Stimulated activated CD8-positive, alpha-beta memory T cell treated with anti-CD3 and anti-CD28 coated beads, Interleukin-12 subunit alpha, Interleukin-12 subunit beta, amount 100 ng/mL, for 4 hours (primary cell): ENCODE measurements at regions not wholly inside any gene's neighbourhood (a gene's known extent, or its start where the extent isn't known, plus 50 kb on each side); places are given as distances from the start of the nearest gene placed in this dataset.
"Not testable (repeated sequence)": the region's sequence is repeated elsewhere in the genome, so short reads cannot be mapped to it uniquely, and the experiment has no call there.

Source experiments
- DNase-seq: peaks from one replicate; pipeline ENCODE4 v3.0.0-alpha.2; 2020; ENCODE audit warnings: low read depth

DNA sequence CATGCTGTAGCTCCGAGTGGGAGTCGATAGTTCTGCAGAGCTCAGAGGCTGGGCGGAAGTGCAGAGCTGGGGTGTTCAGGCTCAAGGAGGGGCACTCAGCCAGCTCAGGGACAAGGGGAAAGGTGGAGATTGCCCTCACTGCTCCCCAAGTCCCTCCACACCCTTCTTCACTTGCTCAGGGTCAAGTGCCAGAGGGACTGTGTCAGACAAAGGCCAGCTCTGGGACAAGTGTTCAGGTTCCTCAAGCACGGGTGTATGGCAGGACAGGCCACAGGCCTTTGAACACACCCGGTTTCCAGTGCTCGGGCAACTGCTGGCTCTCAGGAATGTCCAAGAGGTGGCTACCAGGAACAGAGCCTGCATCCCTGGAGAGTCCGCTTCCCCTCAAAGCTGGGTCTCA, 293.0 kb upstream of the PODXL start:
- DNase-seq: no peak

DNA sequence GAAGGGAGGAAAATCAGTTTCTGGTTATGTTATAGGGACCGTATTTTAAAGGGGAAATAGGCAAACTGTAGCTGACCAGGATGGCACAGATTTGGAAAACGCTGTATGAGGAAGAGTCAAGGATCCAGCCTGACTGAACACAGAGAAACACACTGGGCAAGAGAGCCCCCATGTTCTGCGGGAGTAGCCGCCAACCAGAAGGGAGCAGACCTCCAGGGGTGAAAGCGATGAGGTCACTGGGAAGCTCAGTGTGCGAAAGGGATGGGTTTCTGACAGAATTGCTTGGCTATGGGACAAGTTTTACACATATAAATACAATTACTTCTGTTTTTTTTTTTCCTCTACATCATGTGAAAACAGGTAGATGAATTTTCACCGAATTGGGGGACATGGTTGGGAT, 291.6 kb upstream of the PODXL start:
- DNase-seq: no peak

DNA sequence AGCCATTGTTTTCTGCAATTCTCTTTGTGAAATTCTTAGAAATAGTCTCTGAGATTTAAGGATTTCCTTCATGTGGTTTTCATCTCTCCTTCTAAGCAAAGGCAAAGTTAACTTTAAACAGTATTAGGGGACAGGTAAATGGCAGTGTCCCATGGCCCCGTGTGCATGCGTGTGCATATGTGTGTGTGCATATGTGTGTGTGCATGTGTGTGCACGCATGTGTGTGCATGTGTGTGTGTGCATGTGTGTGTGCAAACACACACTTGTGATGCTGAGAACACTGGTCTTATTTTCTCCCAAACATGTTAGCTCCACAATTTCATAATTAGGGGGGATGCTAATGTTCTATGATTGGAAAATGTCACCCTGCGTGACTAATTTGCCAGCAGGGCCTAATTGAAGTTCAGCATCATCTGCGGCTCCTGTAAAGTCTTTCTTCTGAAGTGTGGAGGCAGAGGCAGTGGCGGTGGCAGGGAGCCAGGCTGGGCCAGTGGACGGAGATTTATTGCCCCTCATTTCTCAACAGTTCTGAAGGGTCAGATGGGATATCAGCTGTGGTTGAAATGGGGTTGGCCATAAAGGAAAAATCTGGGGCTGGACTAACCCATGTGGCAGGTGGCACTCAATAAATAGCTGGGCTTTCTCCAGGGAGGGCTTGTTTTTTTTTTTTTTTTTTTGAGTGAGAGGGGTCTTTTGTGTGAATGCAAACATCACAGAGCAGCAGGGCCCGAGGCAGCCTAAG, 289.3 kb upstream of the PODXL start:
- no peak for DNase-seq

DNA sequence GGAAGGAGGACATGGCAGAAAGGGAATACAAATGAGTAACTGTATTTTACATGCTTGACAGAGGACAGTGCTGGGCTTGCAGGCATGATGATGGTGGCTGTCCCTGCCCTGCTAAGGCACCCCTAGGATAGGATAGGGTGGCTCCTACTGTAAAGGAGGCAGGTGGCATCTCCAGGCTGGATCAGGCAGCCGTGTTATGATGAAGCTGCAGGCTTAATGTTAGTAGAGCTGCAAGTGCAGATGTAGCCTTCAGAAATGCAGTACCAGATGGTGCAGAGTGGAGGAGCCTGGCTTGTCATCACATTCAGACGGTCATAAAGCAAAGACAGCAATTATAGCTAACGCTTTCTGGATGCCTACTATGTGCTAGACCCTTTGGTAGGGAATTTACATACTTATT, 287.9 kb upstream of the PODXL start:
- no peak for DNase-seq

DNA sequence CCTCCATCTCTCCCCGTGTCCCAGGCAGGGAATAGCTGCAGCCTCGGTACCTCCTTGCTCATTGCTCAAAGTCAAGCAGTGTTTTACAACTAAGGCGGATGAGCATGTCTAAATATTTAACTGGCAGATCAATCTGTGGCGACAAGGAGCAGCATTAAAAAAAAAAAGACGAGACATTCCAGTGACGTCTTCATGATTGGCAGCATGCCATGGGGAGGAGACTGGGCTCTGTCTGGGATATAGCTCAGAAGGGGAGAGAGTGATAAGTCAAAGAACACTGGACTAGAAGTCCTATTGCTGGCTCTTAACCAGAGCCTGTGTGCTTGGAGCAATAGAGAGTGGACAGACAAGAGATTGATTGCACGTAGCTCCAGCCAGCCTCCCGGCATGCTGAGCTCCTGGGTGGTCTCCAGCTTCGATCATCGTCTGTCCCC, 287.5 kb upstream of the PODXL start:
- no peak for DNase-seq

DNA sequence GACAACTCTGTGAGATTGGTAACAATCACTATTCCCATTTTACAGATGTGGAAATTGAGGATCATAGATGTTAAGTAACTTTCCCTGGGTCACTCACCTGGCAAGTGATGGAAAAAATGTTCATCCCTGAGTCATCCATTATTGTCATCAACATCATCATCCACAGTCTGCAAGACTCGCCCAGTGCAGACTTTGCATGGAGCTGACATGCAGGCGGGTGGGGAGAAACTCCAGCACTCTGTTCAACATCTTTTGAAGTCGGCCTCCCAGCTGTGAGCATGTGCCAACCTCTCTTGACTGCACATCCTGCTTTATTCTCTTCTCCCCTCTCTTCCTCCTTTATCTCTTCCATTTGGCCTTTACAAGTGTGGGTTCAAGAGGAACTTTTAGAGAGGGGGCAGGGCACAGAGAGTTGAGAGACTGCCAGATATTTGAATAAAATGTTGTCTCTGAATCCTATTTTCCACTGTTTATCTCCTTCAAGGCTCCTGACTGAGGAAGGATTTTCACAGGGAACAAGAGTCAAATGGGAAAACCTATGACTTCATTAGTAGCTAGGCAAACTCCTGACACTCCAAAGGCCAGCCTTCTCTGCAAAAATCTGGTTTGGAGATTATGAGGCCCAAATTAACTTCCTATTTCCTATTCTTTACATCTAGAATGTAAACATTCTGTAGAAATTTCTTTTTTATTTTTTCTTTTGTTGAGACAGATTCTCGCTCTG, 283.7 kb upstream of the PODXL start:
- no peak for DNase-seq

DNA sequence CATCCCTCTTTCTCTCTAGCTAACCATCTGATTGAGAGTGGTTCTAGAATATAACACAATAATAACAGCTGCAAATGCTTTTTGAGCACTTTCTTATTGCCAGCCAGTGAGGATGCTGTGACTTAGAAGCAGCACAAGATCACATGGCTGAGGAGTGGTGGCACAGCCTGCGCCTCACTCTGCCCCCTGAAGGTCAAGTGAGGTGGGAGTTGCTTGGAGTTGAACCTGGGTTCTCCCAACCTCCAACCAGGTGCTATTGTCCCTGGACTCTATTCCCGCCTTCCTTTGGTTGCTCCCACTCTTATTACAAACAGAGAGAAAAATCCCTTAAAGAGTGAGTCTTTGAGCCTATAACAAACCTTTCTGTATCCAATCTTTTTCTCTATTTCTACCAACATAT, 280.3 kb upstream of the PODXL start:
- no peak for DNase-seq

DNA sequence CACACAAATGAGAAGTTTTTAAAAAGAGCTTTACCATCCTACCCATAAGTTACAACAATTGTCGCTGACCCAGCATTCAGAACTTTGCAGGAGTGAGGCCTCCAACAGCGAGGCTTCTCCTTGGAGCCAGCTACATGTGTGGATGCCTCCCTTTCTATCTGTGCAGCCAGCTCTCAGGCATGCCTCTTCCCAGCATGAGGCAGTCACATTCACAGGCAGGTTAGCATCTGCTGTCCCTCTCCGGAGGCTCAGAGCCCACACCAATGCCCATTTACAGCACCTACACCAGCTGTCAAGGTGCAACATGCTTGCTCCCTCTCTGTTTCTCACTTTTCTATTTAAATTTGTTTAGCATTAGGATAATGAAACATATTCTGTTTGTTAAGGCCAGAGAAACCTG, 278.7 kb upstream of the PODXL start:
- DNase-seq: no peak

DNA sequence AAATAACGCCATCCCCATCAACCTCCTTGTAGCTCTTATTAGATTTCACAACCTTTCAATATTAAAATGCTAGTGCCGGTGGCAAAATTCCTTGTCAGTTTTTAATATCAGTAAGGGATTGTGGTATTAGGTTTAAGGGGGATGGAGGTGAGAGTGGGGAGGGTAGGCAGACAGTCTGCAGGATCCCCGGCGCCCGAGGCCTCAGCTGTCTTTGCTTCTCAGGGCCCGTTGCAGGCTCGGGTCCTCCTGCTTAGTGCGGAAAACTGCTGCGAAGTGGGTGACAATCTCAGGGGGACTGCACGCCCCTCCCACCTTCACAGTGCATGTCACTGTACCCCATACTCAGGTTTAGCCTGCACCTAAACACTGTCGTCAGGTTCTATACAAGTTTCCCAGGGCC, 274.3 kb upstream of the PODXL start:
- no peak for DNase-seq

DNA sequence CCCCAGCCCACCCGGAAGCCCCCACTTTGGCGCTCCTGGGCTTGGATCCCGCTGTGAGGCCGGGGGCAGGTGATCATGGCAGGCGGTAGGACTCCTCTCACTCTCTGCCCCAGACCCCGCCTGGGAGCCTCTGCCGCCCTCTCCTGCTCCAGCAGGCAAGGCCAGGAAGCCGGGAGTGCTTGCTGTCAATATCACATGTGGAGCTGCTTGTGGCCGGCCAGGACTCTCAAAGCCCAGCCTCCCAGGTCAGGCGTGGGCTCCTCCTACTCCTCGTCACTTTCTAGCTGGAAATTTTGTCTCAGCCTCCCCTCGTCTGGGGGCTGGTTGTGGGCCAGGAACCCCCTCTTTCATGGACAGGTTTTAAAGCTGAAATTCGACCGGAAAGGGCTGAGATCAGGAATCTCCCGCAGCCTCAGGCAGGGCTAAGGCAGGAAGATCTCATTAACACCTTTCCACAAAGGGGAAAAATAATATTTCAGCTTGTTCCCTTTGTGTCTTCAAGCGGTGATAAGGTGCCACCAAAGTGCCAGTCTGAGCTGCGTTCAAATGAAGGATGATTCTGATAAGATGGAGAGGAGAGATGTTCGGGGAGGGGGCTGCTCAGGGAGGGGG, 273.6 kb upstream of the PODXL start:
- DNase-seq: no peak

DNA sequence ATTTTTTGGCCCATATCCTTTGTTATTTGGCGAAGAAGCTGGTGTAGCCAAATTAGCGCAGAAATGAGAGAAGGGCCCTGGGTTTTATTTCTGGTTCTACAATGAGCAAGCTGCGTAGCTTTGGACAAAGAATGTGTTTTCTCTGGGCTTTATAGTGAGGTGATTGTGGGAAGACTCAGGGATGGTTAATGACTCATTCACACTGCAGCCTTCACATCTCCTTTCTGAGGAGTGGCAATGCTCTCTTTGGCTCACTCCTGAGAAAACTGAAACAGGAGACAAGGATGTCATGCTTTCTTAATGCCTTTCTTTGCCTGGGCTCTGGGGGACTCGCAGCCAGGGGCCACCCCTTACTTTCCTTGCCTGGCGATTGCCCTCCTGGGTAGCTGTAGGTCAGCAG, 271.0 kb upstream of the PODXL start:
- no peak for DNase-seq

DNA sequence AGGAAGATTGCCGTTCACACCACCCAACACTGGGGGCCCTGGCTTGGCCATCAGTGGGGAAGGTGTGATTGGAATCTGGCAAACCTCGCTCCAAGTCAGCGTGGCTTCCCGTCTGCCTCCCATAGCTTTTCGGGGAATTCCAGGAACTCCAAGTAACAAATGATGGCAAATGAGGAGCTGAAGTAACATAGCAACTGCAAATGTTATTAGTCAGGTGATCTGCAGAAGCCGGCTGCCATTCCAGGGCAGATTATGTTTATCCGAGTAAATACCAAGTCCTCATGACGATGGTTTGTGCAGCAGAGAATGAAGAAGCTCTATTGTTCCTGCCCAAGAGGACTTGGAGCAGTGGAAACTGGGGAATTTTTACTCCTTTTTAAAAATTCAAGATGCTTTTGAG, 270.5 kb upstream of the PODXL start:
- DNase-seq: no peak

DNA sequence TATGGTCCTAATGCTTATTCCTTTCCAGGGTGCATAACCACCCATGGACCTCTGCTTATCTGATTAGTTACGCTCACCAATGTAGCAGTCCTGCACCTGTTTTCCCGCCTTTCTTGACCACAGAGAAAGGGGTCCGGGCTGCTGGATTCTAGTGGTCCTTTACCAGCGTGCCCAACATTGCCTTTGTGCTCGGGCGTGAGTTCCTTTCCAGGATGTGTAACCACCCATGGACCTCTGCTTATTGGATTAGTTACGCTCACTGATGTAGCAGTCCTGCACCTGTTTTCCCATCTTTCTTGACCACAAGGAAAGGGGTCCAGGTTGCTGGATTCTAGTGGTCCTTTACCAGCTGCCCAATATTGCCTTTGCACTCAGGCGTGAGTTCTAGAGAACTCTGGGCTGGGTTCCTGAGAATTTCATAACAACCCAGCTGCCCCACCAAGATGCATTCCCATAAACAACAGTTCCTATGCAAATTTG, 267.6 kb upstream of the PODXL start:
- not testable (repeated sequence) for DNase-seq

DNA sequence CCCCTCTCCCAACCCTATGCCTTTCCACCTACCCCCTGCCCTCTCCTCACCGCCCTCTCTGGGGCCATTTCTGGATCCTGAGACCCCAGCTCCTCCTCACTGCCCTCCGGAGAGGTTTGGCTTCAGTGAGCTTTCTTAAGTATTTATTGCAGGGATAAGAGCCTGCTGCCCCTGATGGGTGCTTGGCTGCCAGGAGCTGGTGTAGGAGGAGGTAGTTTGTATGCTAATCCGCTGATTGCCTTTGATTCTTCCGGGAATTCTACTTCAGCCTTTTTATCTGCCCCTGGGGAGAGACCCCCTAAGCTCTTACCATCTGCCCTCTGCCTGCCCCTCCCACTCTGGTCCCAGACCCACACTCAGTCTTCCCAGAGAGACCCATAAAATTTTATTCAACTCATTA, 263.5 kb upstream of the PODXL start:
- DNase-seq: no peak

DNA sequence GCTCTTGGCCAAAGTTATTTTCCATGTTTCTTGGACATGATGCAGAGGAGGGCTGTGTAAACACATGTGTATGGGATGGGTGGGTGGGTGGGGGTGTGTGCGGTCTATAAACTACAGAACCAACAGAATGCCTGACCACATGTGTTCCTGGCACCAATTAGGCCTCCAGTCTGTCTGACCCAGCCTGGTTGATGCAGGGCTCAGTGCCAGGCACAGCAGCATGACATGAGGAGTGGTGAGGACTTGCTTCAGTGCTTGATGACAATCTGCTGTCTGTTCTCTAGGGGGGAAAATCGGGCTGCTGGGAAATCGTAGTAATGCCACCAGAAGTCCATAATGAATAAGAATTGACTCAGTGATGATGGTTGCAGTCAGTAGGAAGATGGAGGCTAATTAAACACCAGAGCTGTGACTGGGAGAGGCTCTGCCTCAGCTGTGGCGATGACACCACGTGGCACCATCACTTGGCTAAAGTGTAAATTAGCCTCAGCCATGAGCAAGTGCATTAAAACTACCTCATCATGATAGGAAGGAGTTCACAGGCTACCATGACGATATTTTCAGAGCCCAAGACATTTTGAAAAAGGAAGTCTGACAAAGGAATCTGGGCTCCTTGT, 260.1 kb upstream of the PODXL start:
- no peak for DNase-seq

DNA sequence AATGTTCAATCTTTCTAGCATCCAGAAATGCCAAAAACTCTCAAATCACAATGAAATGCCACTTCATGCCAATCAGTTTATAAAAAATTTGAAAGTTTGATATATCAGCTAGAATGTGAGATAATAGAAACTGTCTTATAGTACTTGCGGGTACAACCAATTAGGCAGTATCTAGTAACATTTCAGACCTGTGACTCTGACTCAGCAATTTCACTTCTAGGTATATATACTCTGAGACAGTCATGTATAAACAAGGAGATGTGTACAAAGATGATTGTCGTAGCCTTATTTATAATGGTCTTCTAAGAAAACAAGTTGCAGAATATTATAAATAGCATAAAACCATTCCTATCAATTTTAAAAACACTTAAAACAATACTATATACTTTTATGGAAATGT, 252.3 kb upstream of the PODXL start:
- DNase-seq: no peak

DNA sequence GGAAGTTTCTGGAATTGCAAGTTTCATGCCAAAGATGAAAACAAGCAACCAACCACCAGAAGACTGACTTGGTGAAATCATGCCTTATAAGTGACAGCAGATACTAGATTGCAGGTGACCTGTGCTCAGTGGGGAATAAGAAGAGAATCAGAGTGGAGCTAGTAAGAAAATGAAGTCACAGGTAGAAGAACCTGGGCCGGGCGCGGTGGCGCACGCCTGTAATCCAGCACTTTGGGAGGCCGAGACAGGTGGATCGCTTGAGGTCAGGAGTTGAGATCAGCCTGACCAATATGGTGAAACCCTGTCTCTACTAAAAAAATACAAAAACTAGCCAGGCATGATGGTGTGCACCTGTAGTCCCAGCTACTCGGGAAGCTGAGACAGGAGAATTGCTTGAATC, 251.7 kb upstream of the PODXL start:
- not testable (repeated sequence) for DNase-seq

DNA sequence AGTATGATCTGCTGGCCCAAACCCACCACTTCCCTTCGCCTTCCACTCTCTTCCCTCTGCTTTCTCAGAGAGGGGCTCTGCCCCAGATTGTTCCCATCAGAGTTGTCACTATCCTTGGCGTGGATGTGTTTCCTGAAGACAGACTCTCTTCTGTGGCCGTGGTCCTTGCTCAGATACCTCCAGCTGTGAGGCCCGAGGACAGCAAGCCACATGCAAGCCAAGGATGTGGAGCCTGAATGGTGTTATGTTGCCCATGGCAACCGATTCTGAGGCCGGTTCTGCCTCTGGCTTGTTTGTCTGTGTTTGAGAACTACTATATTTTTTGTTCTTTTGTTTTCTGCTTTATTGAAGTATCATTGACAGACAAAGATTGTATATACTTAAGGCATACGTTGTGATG, 247.4 kb upstream of the PODXL start:
- no peak for DNase-seq

DNA sequence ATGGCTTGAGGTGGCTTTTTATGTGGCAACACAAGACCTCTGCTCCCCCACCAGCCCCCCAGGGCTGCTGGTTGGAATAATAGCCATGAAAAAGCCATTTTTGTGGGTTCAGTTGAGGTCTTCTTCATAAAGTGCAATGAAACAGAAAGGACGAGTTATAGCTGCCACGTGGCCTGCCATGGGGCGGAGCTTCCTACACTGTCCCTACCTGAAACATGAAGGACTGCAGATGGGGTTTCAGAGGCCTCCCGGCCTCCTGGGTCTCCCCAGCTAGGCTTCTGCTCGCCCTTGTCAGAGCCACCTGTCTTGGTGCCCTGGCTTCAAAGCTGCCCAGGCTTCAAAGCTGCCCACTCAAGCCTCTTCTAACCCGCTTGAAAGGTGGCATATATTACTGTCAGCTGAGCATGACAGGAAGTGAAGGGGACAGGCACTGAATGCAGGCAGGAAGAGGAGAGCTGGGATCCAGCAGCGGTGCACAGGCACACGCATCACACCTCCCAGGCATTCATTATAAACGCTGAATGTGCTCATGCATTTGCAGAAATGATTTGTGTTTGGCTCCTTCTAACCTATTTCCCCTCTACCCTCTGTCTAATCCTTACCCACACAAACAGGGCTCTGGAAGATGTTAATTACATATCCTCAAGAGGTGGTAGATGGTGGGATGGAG, 245.9 kb upstream of the PODXL start:
- DNase-seq: no peak

DNA sequence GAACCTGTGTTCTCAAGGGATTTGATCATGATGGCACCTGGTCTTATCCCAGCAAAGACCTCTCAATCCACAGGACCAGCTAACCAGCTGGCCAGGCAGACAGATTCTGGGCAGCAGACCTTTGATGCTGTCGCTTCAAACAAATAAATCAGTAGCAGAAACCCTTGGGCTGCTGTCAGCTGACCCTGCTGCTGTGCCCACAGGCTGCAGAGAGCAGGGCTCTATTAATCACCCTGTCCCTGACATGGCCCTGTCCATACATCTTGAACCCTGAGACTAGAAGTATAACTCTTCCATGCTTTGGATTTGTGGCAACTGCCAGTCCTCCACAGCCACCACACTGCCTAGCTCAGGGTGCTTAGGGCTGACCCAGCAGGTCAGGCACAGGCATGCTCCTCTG, 244.1 kb upstream of the PODXL start:
- DNase-seq: no peak

DNA sequence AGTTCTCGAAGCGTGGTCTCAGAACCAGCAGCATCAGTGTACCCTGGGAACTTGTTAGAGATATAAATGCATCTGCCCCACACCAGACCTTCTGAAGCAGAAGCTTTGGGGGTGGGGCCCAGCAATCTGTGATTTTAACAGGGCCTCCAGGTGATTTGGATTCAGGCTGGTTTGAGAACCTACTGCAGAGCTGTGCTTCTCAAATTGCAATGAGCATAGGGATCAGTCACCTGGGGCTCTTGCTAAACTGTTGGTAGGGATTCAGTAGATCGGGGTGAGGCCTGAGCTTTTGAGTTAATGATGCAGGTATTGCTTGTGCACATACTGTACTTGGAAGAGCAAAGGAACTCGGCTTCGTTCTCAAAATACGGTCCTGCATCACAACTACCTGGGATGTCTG, 243.6 kb upstream of the PODXL start:
- DNase-seq: no peak

DNA sequence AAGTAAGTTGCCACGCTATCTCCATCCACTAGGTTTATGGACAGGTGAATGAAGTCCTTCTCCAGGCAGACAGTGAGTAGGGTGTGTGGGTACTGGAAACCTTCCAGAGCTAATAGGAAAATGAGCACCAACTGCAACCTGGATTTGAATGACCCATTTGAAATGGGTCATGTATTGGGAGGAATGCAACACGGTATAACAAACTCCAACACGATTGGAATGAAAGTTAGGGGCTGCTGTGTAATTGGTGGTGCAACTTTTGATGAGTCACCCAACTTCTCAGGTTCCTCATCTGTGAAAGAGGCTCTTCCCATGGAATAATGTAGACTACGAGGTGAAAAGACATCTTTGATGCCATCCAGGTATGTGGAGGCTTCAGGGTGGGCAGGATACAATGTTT, 241.4 kb upstream of the PODXL start:
- no peak for DNase-seq
